ENCODE measurements at regions not wholly inside any gene's neighbourhood (a gene's known extent, or its start where the extent isn't known, plus 50 kb on each side); places are given as distances from the start of the nearest gene placed in this dataset.

DNA sequence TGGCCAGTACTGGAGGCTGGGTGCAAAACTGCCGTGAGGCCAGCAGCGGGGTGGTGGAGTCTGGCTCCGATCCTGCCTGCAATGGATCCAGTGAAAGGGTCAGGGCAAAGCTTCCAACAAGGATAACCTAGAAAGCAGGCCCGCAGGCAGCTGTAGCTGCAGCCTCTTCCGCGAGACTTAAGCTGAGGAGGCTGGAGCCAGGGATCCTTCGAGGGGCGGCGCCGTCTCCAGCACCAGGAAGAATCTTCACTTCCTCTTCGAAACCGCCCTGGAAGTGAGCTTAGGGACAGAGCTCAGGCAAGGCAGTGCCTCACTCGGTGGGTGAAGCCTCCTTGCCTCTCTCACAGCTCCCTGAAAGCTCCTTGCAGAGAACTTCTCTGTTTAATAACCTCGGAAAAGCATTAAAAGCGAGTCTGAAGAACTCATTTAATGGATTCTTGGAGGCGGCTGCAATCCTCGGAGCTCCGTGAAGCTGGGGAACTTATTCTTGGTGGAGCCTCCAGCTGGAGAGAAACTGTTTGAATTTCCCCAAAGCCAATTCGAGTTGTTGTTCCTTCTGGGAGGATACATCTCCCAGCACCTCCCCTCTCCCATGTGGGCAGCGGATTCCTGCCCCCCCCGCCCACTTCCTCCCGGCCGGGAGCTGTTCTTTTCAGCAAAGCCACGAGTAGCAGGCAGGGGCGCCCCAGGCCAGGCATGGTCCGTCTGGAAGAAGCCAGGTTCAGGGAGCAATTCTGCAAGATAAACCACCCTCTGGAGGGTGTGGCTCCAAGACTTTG, 169.9 kb downstream of the CTTN start:
- peak overlapping the region; percentile 15 for H3K27ac ChIP-seq
- DNase-seq (ENCODE audit: low read depth, low spot score), result no peak

DNA sequence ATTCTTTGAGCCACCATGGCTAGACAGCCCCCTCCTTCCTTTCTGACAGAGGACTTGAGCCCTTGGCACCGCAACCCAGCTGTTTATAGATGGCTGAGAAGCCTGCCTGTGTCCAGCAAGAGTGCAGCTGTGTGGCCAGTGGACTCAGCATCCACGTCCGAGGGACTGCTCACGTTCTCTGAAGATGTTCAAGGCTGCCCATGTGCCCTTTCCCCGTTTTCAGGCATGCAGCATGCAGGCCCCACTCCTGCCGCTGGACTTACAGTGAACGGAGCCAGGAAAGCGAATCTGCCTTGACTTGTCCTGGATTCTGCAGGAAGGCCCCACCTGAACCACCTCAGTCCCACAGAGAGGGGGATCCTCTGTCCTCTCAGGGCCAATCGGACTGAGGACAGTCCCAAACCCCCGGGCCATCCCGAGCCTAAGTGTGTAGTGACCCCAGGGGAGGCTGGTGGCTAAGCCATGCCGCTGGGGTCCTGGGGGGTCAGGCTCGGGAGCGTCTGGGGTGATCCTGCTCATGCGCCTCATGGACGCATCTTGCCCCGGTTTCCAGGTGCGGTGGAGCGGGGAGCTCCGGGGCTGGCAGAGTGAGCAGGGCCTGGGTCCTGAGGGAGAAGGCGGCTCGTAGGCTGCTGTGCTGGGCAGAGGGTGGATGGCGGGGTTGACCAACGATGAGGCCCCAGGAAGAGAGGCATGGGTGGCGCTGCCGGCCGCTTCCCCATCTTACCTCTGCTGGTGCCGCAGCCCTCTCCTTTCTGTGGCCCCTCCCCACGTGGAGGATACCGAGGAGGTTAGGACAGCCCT, 170.7 kb downstream of the CTTN start:
- H3K27ac ChIP-seq, result no peak overlapping the region

DNA sequence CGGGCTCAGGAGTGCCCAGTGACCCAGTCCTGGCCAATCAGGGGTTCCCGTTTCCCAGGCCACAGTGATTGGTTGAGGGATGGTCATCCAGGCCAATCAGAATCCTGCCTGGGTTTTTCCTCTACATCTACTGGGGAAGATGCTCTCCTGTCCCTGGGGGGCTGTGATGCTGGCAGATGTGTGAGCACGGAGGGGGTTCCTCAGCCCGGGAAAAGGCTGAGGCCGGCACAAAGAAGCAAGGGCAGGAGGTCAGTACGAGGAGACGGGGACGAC, 171.2 kb downstream of the CTTN start:
- no peak overlapping the region for H3K27ac ChIP-seq
- DNase-seq (ENCODE audit: low read depth, low spot score), result no peak

More for the DNA sequence above, 170.7 kb downstream of the CTTN start:
- no peak for DNase-seq (ENCODE audit: low read depth, low spot score)

GRCh38 chr11:70569996-70570692, 171.8 kb downstream of the CTTN start:
- no peak overlapping the region for H3K27ac ChIP-seq
- DNase-seq (ENCODE audit: low read depth, low spot score), result no peak

DNA sequence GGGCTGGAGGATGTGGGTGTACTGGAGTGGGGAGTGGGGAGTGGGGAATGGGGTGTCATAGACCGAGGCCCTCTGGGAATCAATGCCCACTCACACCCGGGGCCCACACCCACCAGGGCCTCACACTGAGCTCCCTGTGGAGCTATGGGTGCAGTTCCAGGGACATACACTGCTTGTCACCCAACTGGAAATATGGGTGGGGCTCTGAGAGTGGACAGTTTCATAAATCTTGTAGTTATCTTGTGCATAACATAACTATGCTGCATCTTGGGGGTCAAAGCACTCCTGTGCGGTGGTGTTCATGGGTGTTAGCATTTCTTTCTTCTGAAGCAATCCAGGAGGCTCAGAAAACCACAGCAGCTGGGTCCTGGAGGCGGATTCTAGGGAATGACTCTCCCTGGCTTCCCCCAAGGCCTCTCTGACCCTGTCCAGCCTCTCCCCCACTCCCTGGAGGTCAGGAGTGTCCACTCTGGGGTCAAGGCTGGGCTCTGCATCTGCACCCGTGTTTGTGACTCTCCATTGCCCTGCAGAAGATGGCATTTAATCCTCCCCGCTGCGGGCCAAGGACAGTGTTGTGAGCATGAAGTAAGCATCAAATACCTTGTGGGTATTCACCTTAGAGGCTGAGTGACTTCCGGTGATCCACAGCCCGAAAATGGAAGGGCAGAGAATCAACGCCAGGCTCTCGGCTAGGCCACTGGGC, 172.5 kb downstream of the CTTN start:
- H3K27ac ChIP-seq, result no peak overlapping the region
- DNase-seq (ENCODE audit: low read depth, low spot score), result no peak

- no peak overlapping the region for H3K27ac ChIP-seq
- no peak for DNase-seq (ENCODE audit: low read depth, low spot score)
Observed at GRCh38 chr11:70572974-70573260, 174.6 kb downstream of the CTTN start.

- no peak for DNase-seq (ENCODE audit: low read depth, low spot score)
- H3K27ac ChIP-seq, result no peak overlapping the region
Observed at GRCh38 chr11:70573701-70574151, 175.4 kb downstream of the CTTN start.

DNA sequence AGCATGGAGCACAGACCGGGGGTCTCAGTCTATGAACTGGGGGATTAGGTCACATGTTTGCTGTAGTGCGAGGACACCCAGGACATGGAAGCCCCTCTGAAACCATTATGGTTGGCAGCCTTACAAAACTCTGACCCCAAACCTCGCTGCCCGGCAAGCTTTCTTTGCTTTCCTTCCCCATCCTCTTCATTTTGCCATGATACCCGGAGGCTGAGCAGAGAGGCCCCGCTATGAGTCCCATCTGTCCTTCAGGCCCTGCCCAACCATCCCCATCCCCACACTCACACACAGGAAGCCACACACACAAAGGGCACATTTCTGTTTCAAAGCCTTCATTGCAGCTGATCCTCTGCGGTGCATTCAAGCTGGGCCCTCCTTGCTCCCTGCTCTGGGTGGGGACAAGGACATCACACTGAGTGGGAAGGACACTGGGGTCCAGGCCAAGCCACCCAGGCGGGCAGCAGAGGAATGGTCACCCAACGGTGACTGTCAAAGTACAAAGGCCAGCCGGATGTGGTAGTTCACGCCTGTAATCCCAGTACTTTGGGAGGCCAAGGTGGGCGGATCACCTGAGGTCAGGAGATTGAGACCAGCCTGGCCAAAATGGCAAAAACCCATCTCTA, 176.5 kb downstream of the CTTN start:
- no peak for DNase-seq (ENCODE audit: low read depth, low spot score)
- no peak overlapping the region for H3K27ac ChIP-seq

DNA sequence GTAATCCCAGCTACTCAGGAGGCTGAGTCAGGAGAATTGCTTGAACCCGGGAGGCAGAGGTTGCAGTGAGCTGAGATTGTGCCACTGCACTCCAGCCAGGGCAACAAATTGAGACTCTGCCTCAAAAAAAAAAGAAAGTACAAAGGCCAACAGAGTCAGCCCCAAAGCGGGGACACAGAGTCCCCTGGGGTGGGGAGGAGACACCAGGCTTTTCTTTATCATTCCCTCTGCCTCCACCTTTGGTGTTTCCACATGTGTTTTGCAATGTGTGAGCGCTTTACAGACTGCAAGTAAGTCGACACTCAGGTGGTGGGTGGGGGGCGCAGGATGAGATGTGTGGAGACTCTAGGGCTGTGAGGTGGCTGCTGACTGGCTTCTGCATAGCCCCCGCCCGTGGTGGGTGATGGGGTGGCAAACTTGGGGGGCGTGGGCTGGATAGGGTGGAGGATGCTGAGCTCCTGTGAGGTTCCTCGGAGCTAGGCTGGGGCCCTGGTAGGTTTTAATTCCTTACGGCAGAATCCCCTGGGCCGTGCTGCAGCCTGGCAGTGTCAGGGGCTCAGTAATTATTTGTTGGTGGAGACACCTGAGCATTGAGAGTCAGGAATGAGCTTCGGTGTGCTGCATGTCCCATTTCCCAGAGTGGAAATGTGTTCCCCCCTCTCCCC, 177.2 kb downstream of the CTTN start:
- DNase-seq (ENCODE audit: low read depth, low spot score), result no peak
- no peak overlapping the region for H3K27ac ChIP-seq

GRCh38 chr11:70577258-70577603, 178.9 kb downstream of the CTTN start:
- DNase-seq (ENCODE audit: low read depth, low spot score), result no peak
- no peak overlapping the region for H3K27ac ChIP-seq

DNA sequence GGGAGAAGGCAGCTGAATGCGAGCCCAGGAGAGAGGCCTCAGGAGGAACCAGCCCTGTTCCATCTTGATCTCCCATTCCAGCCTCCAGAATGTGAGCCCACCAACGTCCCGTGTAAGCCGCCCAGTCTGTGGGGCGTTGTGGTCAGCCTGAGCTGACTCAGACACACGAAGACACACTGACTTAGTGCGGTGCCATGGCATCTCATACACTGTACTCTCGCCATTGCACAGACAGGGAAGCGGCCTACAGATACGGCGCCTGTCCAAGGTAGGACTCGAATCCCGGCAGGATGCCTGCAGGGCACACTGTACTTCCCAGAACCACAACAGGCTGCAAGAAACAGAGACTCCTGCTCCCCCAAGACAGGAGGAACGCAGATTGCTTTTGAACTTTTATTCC, 179.6 kb downstream of the CTTN start:
- H3K27ac ChIP-seq, result no peak overlapping the region

DNA sequence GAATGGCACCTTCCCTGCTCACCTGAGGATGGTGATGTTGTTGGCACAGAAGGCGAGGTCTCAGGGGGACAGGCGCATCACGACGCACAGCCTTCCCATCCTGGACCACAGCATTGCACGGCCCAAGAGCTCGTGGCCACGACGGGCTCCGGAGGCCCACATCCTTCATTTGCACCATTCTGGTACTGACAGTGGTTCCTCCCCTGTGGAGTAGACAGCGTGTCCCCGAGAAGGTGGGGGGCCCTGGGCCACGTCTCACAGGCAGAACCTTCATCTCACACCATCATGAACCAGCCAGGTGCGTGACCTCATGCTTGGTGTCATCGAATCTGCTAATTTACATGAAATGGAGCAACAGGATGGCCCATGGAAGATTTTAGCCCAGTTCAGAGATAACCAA, 180.0 kb downstream of the CTTN start:
- no peak overlapping the region for H3K27ac ChIP-seq
- no peak for DNase-seq (ENCODE audit: low read depth, low spot score)

More for the DNA sequence above, 179.6 kb downstream of the CTTN start:
- no peak for DNase-seq (ENCODE audit: low read depth, low spot score)

DNA sequence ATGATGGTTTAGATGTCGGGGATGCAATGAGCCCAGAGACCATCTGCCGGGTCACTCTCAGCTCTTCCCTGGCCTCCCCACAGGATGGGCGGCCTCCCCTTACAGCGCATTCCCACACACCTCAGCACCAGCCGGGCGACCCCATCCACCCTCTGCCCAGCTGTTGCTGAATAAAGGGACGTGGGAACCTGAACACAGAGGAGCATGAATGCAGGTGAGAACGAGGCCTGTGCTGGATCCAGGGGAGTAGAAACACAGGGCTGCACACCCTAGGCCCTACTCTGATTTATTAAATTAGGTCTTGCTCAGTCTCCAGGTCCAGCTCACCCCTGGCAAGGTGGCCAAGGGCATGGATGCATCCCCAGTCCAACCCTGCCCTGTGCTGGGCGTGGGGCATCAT, 180.5 kb downstream of the CTTN start:
- no peak overlapping the region for H3K27ac ChIP-seq
- DNase-seq (ENCODE audit: low read depth, low spot score), result no peak

GRCh38 chr11:70579316-70579955, 181.1 kb downstream of the CTTN start:
- no peak for DNase-seq (ENCODE audit: low read depth, low spot score)
- H3K27ac ChIP-seq, result no peak overlapping the region

DNA sequence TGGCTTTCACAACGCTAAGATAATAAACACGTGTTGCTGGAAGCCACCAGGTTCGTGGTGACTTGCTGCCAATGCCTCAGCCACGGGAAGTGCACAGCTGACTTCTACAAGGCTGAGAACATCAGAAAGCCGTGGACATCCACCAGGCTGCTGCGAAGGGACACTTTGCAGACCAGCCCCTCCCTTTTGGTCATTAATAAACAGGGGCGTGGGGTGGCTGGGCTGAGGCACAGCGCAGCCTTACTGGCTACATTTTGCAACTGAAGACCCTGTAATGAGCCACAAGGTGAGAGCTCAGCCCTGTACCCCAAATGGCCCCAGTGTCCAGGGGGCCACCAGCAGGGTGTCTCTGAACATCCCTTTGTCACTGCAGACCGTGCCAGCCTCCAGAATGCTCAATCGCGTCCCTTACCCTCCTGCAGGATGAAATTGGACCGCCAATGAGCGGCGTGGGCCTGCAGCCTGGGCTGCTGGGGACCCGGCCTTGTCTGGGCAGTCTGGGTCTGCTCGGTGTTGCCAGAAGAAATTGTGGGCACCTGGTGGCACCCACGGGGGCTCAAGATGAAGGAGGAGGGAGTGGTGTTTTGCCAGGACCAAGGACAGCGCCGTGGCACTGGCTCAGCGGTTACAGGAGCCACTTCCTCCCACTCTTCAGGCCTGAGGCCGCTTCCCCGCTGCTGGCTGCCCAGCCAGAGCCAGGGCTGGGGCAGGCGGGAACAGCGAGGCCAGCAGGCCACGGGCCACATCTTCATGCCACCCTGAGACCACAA, 181.9 kb downstream of the CTTN start:
- no peak overlapping the region for H3K27ac ChIP-seq
- no peak for DNase-seq (ENCODE audit: low read depth, low spot score)

DNA sequence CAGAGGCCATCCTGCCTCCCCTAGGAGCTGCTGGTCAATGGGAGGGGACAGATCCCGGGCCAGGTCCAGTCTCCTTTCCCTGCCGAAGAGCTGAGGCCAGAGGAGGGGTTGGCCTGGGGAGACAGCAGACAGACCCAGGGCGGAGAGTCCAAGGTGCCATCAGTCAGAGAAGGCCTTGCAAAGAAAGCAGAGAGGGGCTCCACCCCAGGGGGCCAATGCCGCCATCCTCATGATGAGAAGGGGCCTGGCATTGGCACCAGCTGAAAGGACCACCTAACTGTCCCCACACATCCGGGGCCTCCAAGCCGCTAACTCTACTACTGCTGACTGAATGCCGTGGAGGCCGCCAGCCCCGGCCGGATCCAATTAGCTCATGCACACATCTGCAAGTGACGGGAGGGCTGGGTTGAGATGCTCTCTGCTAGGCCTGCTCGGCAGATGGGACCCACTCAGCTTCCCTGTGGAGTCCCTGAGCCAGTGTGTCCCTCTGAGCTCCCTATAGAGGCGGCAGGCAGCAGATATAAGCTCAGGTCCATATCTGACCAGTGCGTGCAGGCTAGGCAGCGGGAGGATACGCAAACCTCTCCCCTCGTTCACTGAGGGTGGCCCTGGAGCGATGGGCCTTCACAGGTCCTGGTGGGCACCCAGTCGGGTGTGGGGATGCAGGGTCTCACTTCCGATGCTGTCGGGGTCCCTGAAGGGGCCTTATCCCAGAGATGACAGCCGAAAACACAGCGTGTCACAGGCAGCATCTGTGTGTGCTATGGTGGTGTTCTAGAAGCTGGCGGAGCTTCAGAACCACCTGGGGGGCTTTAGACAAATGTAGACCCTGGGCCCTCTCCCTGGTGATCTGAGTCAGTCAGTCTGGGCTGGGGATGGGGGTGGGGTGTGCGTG, 183.9 kb downstream of the CTTN start:
- no peak for DNase-seq (ENCODE audit: low read depth, low spot score)
- no peak overlapping the region for H3K27ac ChIP-seq

DNA sequence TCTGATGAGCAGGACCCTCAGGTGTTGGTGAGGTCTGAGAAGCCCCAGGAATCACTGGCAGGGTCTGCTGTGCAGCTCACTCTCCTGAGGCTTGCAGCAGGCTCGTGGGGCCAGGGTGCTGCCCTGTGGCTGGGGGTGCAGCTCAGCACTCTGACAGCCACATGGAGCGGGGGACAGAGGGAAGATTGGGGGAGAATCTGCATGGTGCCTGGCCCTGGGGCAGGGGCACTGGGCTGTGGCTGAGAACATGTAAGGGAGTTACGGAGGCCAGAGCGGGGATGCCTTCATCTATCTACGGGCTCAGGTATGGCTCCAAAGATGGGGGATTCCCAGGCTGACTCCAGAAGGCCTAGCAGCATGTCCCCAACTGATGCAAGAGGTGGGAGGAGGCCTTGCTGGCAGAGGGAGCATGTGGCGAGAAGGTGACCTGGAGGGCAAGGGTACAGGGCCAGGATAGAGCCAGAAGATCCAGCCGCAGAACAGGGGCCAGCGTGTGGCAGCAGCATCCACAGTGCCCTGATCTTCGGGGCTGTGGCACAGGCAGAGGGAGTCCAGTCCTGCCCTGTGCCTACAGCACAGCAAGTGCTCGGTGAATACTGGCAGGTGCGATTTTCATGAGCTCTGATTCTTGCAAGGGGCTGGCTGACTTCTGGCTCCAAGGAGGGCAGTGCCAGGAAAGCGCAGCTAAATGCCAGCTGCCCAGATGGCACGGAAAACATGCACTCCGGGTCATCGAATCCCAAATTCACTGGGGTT, 184.7 kb downstream of the CTTN start:
- H3K27ac ChIP-seq, result no peak overlapping the region
- DNase-seq (ENCODE audit: low read depth, low spot score), result no peak

Data from epithelial cell of prostate (primary cell).